ENCODE measurements at regions not wholly inside any gene's neighbourhood (a gene's known extent, or its start where the extent isn't known, plus 50 kb on each side); places are given as distances from the start of the nearest gene placed in this dataset.

- Histone ChIP-seq H3K9me3 (ENCODE audit: low read length) (no peaks in the 10 kb centered on the region), H3K9ac (ENCODE audit: low read length) (no peak overlapping the region), H3K27ac (ENCODE audit: low read depth, low read length) (no peak overlapping the region), H3K4me3 (ENCODE audit: low read depth in 1 of 2, low read length in 2 of 2) (no peak overlapping the region), H3K27me3 (ENCODE audit: control insufficient read depth in 1 of 2, insufficient read depth in 2 of 2, low read length in 2 of 2) (no peaks in the 10 kb centered on the region), H3K4me1 (ENCODE audit: insufficient read depth, low read length) (no peaks in the 10 kb centered on the region), H3K36me3 (ENCODE audit: insufficient read depth, low read length) (no peaks in the 10 kb centered on the region)
Measured at GRCh38 chr2:221142341-221142740, 429.8 kb downstream of the EPHA4 start.

- Histone ChIP-seq H3K9me3 (ENCODE audit: low read length) (no peaks in the 10 kb centered on the region), H3K9ac (ENCODE audit: low read length) (no peak overlapping the region), H3K27me3 (ENCODE audit: control insufficient read depth in 1 of 2, insufficient read depth in 2 of 2, low read length in 2 of 2) (no peaks in the 10 kb centered on the region), H3K4me3 (ENCODE audit: low read depth in 1 of 2, low read length in 2 of 2) (no peak overlapping the region), H3K27ac (ENCODE audit: low read depth, low read length) (no peak overlapping the region), H3K4me1 (ENCODE audit: insufficient read depth, low read length) (no peaks in the 10 kb centered on the region), H3K36me3 (ENCODE audit: insufficient read depth, low read length) (no peaks in the 10 kb centered on the region)
Measured at GRCh38 chr2:221143231-221143630, 428.9 kb downstream of the EPHA4 start.

- H3K9ac ChIP-seq (ENCODE audit: low read length) = no peak overlapping the region
- H3K9me3 ChIP-seq (ENCODE audit: low read length) = no peaks in the 10 kb centered on the region
- H3K36me3 ChIP-seq (ENCODE audit: insufficient read depth, low read length) = no peaks in the 10 kb centered on the region
- H3K27ac ChIP-seq (ENCODE audit: low read depth, low read length) = no peak overlapping the region
- H3K4me1 ChIP-seq (ENCODE audit: insufficient read depth, low read length) = no peaks in the 10 kb centered on the region
- H3K4me3 ChIP-seq (ENCODE audit: low read depth in 1 of 2, low read length in 2 of 2) = no peak overlapping the region
- no peaks in the 10 kb centered on the region for H3K27me3 ChIP-seq (ENCODE audit: control insufficient read depth in 1 of 2, insufficient read depth in 2 of 2, low read length in 2 of 2)
Measured at GRCh38 chr2:221144909-221145308, 427.2 kb downstream of the EPHA4 start.

- Histone ChIP-seq H3K4me3 (ENCODE audit: low read depth in 1 of 2, low read length in 2 of 2) (no peak overlapping the region), H3K36me3 (ENCODE audit: insufficient read depth, low read length) (no peaks in the 10 kb centered on the region), H3K4me1 (ENCODE audit: insufficient read depth, low read length) (no peaks in the 10 kb centered on the region), H3K9me3 (ENCODE audit: low read length) (no peaks in the 10 kb centered on the region), H3K9ac (ENCODE audit: low read length) (no peak overlapping the region), H3K27me3 (ENCODE audit: control insufficient read depth in 1 of 2, insufficient read depth in 2 of 2, low read length in 2 of 2) (no peaks in the 10 kb centered on the region), H3K27ac (ENCODE audit: low read depth, low read length) (no peak overlapping the region)
Measured at GRCh38 chr2:221145396-221145795, 426.7 kb downstream of the EPHA4 start.

GRCh38 chr2:221153226-221153625 lies 418.9 kb downstream of the EPHA4 start:
- Histone ChIP-seq H3K4me3 (ENCODE audit: low read depth in 1 of 2, low read length in 2 of 2) (no peak overlapping the region), H3K9me3 (ENCODE audit: low read length) (no peaks in the 10 kb centered on the region), H3K4me1 (ENCODE audit: insufficient read depth, low read length) (no peaks in the 10 kb centered on the region), H3K9ac (ENCODE audit: low read length) (no peak overlapping the region), H3K27me3 (ENCODE audit: control insufficient read depth in 1 of 2, insufficient read depth in 2 of 2, low read length in 2 of 2) (no peaks in the 10 kb centered on the region), H3K36me3 (ENCODE audit: insufficient read depth, low read length) (no peaks in the 10 kb centered on the region), H3K27ac (ENCODE audit: low read depth, low read length) (no peak overlapping the region)

GRCh38 chr2:221154176-221154575 lies 417.9 kb downstream of the EPHA4 start:
- Histone ChIP-seq H3K4me1 (ENCODE audit: insufficient read depth, low read length) (no peaks in the 10 kb centered on the region), H3K9ac (ENCODE audit: low read length) (no peak overlapping the region), H3K9me3 (ENCODE audit: low read length) (no peaks in the 10 kb centered on the region), H3K27me3 (ENCODE audit: control insufficient read depth in 1 of 2, insufficient read depth in 2 of 2, low read length in 2 of 2) (no peaks in the 10 kb centered on the region), H3K36me3 (ENCODE audit: insufficient read depth, low read length) (no peaks in the 10 kb centered on the region), H3K27ac (ENCODE audit: low read depth, low read length) (no peak overlapping the region), H3K4me3 (ENCODE audit: low read depth in 1 of 2, low read length in 2 of 2) (no peak overlapping the region)

GRCh38 chr2:221156062-221156734 lies 415.9 kb downstream of the EPHA4 start:
- H3K27me3 ChIP-seq (ENCODE audit: control insufficient read depth in 1 of 2, insufficient read depth in 2 of 2, low read length in 2 of 2) = no peaks in the 10 kb centered on the region
- no peaks in the 10 kb centered on the region for H3K4me1 ChIP-seq (ENCODE audit: insufficient read depth, low read length)
- no peak overlapping the region for H3K27ac ChIP-seq (ENCODE audit: low read depth, low read length)
- no peaks in the 10 kb centered on the region for H3K36me3 ChIP-seq (ENCODE audit: insufficient read depth, low read length)
- no peak overlapping the region for H3K9ac ChIP-seq (ENCODE audit: low read length)
- H3K4me3 ChIP-seq (ENCODE audit: low read depth in 1 of 2, low read length in 2 of 2) = no peak overlapping the region
- H3K9me3 ChIP-seq (ENCODE audit: low read length) = no peaks in the 10 kb centered on the region

GRCh38 chr2:221161186-221161585 lies 410.9 kb downstream of the EPHA4 start:
- H3K9ac ChIP-seq (ENCODE audit: low read length) = no peak overlapping the region
- H3K36me3 ChIP-seq (ENCODE audit: insufficient read depth, low read length) = no peaks in the 10 kb centered on the region
- H3K27ac ChIP-seq (ENCODE audit: low read depth, low read length) = no peak overlapping the region
- H3K4me1 ChIP-seq (ENCODE audit: insufficient read depth, low read length) = no peaks in the 10 kb centered on the region
- no peaks in the 10 kb centered on the region for H3K27me3 ChIP-seq (ENCODE audit: control insufficient read depth in 1 of 2, insufficient read depth in 2 of 2, low read length in 2 of 2)
- no peak overlapping the region for H3K4me3 ChIP-seq (ENCODE audit: low read depth in 1 of 2, low read length in 2 of 2)
- no peaks in the 10 kb centered on the region for H3K9me3 ChIP-seq (ENCODE audit: low read length)

GRCh38 chr2:221166292-221166691 lies 405.8 kb downstream of the EPHA4 start:
- no peaks in the 10 kb centered on the region for H3K4me1 ChIP-seq (ENCODE audit: insufficient read depth, low read length)
- H3K9me3 ChIP-seq (ENCODE audit: low read length) = no peaks in the 10 kb centered on the region
- H3K27ac ChIP-seq (ENCODE audit: low read depth, low read length) = no peak overlapping the region
- H3K36me3 ChIP-seq (ENCODE audit: insufficient read depth, low read length) = no peaks in the 10 kb centered on the region
- no peak overlapping the region for H3K4me3 ChIP-seq (ENCODE audit: low read depth in 1 of 2, low read length in 2 of 2)
- no peak overlapping the region for H3K9ac ChIP-seq (ENCODE audit: low read length)
- no peaks in the 10 kb centered on the region for H3K27me3 ChIP-seq (ENCODE audit: control insufficient read depth in 1 of 2, insufficient read depth in 2 of 2, low read length in 2 of 2)

GRCh38 chr2:221167561-221167960 lies 404.5 kb downstream of the EPHA4 start:
- H3K9ac ChIP-seq (ENCODE audit: low read length) = no peak overlapping the region
- H3K4me1 ChIP-seq (ENCODE audit: insufficient read depth, low read length) = no peaks in the 10 kb centered on the region
- H3K36me3 ChIP-seq (ENCODE audit: insufficient read depth, low read length) = no peaks in the 10 kb centered on the region
- H3K4me3 ChIP-seq (ENCODE audit: low read depth in 1 of 2, low read length in 2 of 2) = no peak overlapping the region
- no peaks in the 10 kb centered on the region for H3K27me3 ChIP-seq (ENCODE audit: control insufficient read depth in 1 of 2, insufficient read depth in 2 of 2, low read length in 2 of 2)
- H3K9me3 ChIP-seq (ENCODE audit: low read length) = no peaks in the 10 kb centered on the region
- H3K27ac ChIP-seq (ENCODE audit: low read depth, low read length) = no peak overlapping the region

- H3K27me3 ChIP-seq (ENCODE audit: control insufficient read depth in 1 of 2, insufficient read depth in 2 of 2, low read length in 2 of 2) = no peaks in the 10 kb centered on the region
- no peak overlapping the region for H3K27ac ChIP-seq (ENCODE audit: low read depth, low read length)
- H3K36me3 ChIP-seq (ENCODE audit: insufficient read depth, low read length) = no peaks in the 10 kb centered on the region
- no peak overlapping the region for H3K9ac ChIP-seq (ENCODE audit: low read length)
- no peaks in the 10 kb centered on the region for H3K9me3 ChIP-seq (ENCODE audit: low read length)
- H3K4me3 ChIP-seq (ENCODE audit: low read depth in 1 of 2, low read length in 2 of 2) = no peak overlapping the region
- H3K4me1 ChIP-seq (ENCODE audit: insufficient read depth, low read length) = no peaks in the 10 kb centered on the region
Measured at GRCh38 chr2:221169724-221170123, 402.4 kb downstream of the EPHA4 start.

- Histone ChIP-seq H3K27ac (ENCODE audit: low read depth, low read length) (no peak overlapping the region), H3K4me1 (ENCODE audit: insufficient read depth, low read length) (no peaks in the 10 kb centered on the region), H3K36me3 (ENCODE audit: insufficient read depth, low read length) (no peaks in the 10 kb centered on the region), H3K9ac (ENCODE audit: low read length) (no peak overlapping the region), H3K27me3 (ENCODE audit: control insufficient read depth in 1 of 2, insufficient read depth in 2 of 2, low read length in 2 of 2) (no peaks in the 10 kb centered on the region), H3K4me3 (ENCODE audit: low read depth in 1 of 2, low read length in 2 of 2) (no peak overlapping the region), H3K9me3 (ENCODE audit: low read length) (no peaks in the 10 kb centered on the region)
Measured at GRCh38 chr2:221170548-221170947, 401.6 kb downstream of the EPHA4 start.

Measured in muscle layer of colon (tissue), 2 donors.